Activated naive CD4-positive, alpha-beta T cell treated with anti-CD3 and anti-CD28 coated beads, Interleukin-2, amount 10 ng/mL, durations not matched to agents 7 days and 5 days (primary cell): ENCODE measurements at regions not wholly inside any gene's neighbourhood (a gene's known extent, or its start where the extent isn't known, plus 50 kb on each side); places are given as distances from the start of the nearest gene placed in this dataset.

Source experiments
- CTCF ChIA-PET: fragments of 350-600 bp; sonication (Branson Sonifier 250); formaldehyde crosslinking; loops from one replicate; lab custom pipeline; 2021; ENCODE audit warnings: antibody characterized with exemption; lab: Charles Lee
- DNase-seq: peaks from one replicate; pipeline ENCODE4 v3.0.0-alpha.2; 2020
- H3K27ac Mint-ChIP-seq: one replicate; pipeline ENCODE4 v1.8.0; 2021; ENCODE audit warnings: mild to moderate bottlenecking, moderate library complexity, mixed read lengths
- H3K27me3 Mint-ChIP-seq: one replicate; pipeline ENCODE4 v1.8.0; 2021; ENCODE audit warnings: mild to moderate bottlenecking, mixed read lengths
- H3K36me3 Mint-ChIP-seq: one replicate; pipeline ENCODE4 v1.8.0; 2021; ENCODE audit warnings: mixed read lengths
- H3K4me1 Mint-ChIP-seq: one replicate; pipeline ENCODE4 v1.8.0; 2021; ENCODE audit warnings: mixed read lengths
- H3K4me3 Mint-ChIP-seq: one replicate; pipeline ENCODE4 v1.8.0; 2021; ENCODE audit warnings: mild to moderate bottlenecking, moderate library complexity, mixed read lengths
- H3K9me3 Mint-ChIP-seq: one replicate; pipeline ENCODE4 v1.8.0; 2021; ENCODE audit warnings: mixed read lengths

- Mint-ChIP-seq H3K9me3 (no peaks in the 10 kb centered on the region), H3K27me3 (no peaks in the 10 kb centered on the region), H3K4me3 (no peak overlapping the region), H3K27ac (no peak overlapping the region), H3K4me1 (no peaks in the 10 kb centered on the region), H3K36me3 (no peaks in the 10 kb centered on the region)
- CTCF ChIA-PET = interaction anchor here (0.7 kb wide), 1 partner anchor 311 kb away, joined by 3 read pairs; no protein-coding TSS in a partner anchor
- DNase-seq = no peak
Observed at GRCh38 chr7:46233585-46234329, 312.7 kb upstream of the IGFBP3 start.

GRCh38 chr7:46230990-46231305 lies 309.9 kb upstream of the IGFBP3 start:
- H3K27me3 Mint-ChIP-seq = no peaks in the 10 kb centered on the region
- H3K36me3 Mint-ChIP-seq = no peaks in the 10 kb centered on the region
- no peak overlapping the region for H3K4me3 Mint-ChIP-seq
- H3K9me3 Mint-ChIP-seq = no peaks in the 10 kb centered on the region
- no peak for DNase-seq
- no peak overlapping the region for H3K27ac Mint-ChIP-seq
- CTCF ChIA-PET = no interaction called here
- no peaks in the 10 kb centered on the region for H3K4me1 Mint-ChIP-seq

GRCh38 chr7:46230298-46230989 lies 309.4 kb upstream of the IGFBP3 start:
- Mint-ChIP-seq H3K27me3 (no peaks in the 10 kb centered on the region), H3K4me1 (no peaks in the 10 kb centered on the region), H3K9me3 (no peaks in the 10 kb centered on the region), H3K4me3 (no peak overlapping the region), H3K36me3 (no peaks in the 10 kb centered on the region), H3K27ac (no peak overlapping the region)
- CTCF ChIA-PET = no interaction called here
- no peak for DNase-seq

- DNase-seq = no peak
Observed at GRCh38 chr7:46229409-46229808, 308.3 kb upstream of the IGFBP3 start.

GRCh38 chr7:46226860-46227259 lies 305.8 kb upstream of the IGFBP3 start:
- no peak for DNase-seq
- Mint-ChIP-seq H3K36me3 (no peaks in the 10 kb centered on the region), H3K9me3 (peaks cover 9% of the 10 kb centered on the region), H3K4me3 (no peak overlapping the region), H3K27ac (no peak overlapping the region), H3K27me3 (no peaks in the 10 kb centered on the region), H3K4me1 (no peaks in the 10 kb centered on the region)
- CTCF ChIA-PET = no interaction called here

More at GRCh38 chr7:46229409-46229808, 308.3 kb upstream of the IGFBP3 start:
- no peaks in the 10 kb centered on the region for H3K4me1 Mint-ChIP-seq
- no peak overlapping the region for H3K27ac Mint-ChIP-seq
- H3K9me3 Mint-ChIP-seq = no peaks in the 10 kb centered on the region
- H3K27me3 Mint-ChIP-seq = no peaks in the 10 kb centered on the region
- H3K4me3 Mint-ChIP-seq = no peak overlapping the region
- CTCF ChIA-PET = no interaction called here
- no peaks in the 10 kb centered on the region for H3K36me3 Mint-ChIP-seq

- H3K27me3 Mint-ChIP-seq = no peaks in the 10 kb centered on the region
- CTCF ChIA-PET = no interaction called here
- H3K4me1 Mint-ChIP-seq = no peaks in the 10 kb centered on the region
Observed at GRCh38 chr7:46224363-46224762, 303.3 kb upstream of the IGFBP3 start.

GRCh38 chr7:46220066-46220630 lies 299.1 kb upstream of the IGFBP3 start:
- DNase-seq = no peak
- peaks cover 11% of the 10 kb centered on the region for H3K9me3 Mint-ChIP-seq

More at GRCh38 chr7:46224363-46224762, 303.3 kb upstream of the IGFBP3 start:
- no peak for DNase-seq
- Mint-ChIP-seq H3K9me3 (peaks cover 9% of the 10 kb centered on the region), H3K4me3 (no peak overlapping the region), H3K27ac (no peak overlapping the region), H3K36me3 (no peaks in the 10 kb centered on the region)

GRCh38 chr7:46218461-46219200 lies 297.6 kb upstream of the IGFBP3 start:
- H3K9me3 Mint-ChIP-seq = peaks cover 10% of the 10 kb centered on the region
- no peaks in the 10 kb centered on the region for H3K36me3 Mint-ChIP-seq

More at GRCh38 chr7:46220066-46220630, 299.1 kb upstream of the IGFBP3 start:
- Mint-ChIP-seq H3K27me3 (no peaks in the 10 kb centered on the region), H3K4me3 (no peak overlapping the region), H3K4me1 (no peaks in the 10 kb centered on the region), H3K36me3 (no peaks in the 10 kb centered on the region), H3K27ac (no peak overlapping the region)
- CTCF ChIA-PET = no interaction called here

GRCh38 chr7:46215987-46216567 lies 295.0 kb upstream of the IGFBP3 start:
- Mint-ChIP-seq H3K27ac (no peak overlapping the region), H3K9me3 (peaks cover 2% of the 10 kb centered on the region), H3K4me1 (no peaks in the 10 kb centered on the region), H3K4me3 (no peak overlapping the region), H3K36me3 (no peaks in the 10 kb centered on the region), H3K27me3 (no peaks in the 10 kb centered on the region)
- CTCF ChIA-PET = no interaction called here
- no peak for DNase-seq

More at GRCh38 chr7:46218461-46219200, 297.6 kb upstream of the IGFBP3 start:
- H3K4me3 Mint-ChIP-seq = no peak overlapping the region
- H3K27ac Mint-ChIP-seq = no peak overlapping the region
- CTCF ChIA-PET = no interaction called here
- DNase-seq = no peak
- no peaks in the 10 kb centered on the region for H3K4me1 Mint-ChIP-seq
- H3K27me3 Mint-ChIP-seq = no peaks in the 10 kb centered on the region

GRCh38 chr7:46214526-46214925 lies 293.5 kb upstream of the IGFBP3 start:
- Mint-ChIP-seq H3K9me3 (peaks cover 2% of the 10 kb centered on the region), H3K36me3 (no peaks in the 10 kb centered on the region), H3K27ac (no peak overlapping the region), H3K4me1 (no peaks in the 10 kb centered on the region), H3K27me3 (no peaks in the 10 kb centered on the region), H3K4me3 (no peak overlapping the region)
- DNase-seq = no peak
- CTCF ChIA-PET = no interaction called here

GRCh38 chr7:46213154-46213537 lies 292.1 kb upstream of the IGFBP3 start:
- CTCF ChIA-PET = no interaction called here
- Mint-ChIP-seq H3K27me3 (no peaks in the 10 kb centered on the region), H3K36me3 (no peaks in the 10 kb centered on the region), H3K9me3 (peaks cover 2% of the 10 kb centered on the region), H3K4me3 (no peak overlapping the region), H3K27ac (no peak overlapping the region), H3K4me1 (no peaks in the 10 kb centered on the region)
- DNase-seq = no peak

GRCh38 chr7:46212425-46213153 lies 291.5 kb upstream of the IGFBP3 start:
- CTCF ChIA-PET = interaction anchor here (0.6 kb wide), 1 partner anchor 336 kb away, joined by 3 read pairs; no protein-coding TSS in a partner anchor
- Mint-ChIP-seq H3K27me3 (no peaks in the 10 kb centered on the region), H3K9me3 (peaks cover 2% of the 10 kb centered on the region), H3K4me3 (no peak overlapping the region), H3K27ac (no peak overlapping the region), H3K4me1 (no peaks in the 10 kb centered on the region), H3K36me3 (no peaks in the 10 kb centered on the region)
- DNase-seq = no peak

- H3K4me1 Mint-ChIP-seq = no peaks in the 10 kb centered on the region
- CTCF ChIA-PET = no interaction called here
- peaks cover 2% of the 10 kb centered on the region for H3K9me3 Mint-ChIP-seq
- no peak for DNase-seq
- no peaks in the 10 kb centered on the region for H3K36me3 Mint-ChIP-seq
- H3K4me3 Mint-ChIP-seq = no peak overlapping the region
- no peak overlapping the region for H3K27ac Mint-ChIP-seq
- no peaks in the 10 kb centered on the region for H3K27me3 Mint-ChIP-seq
Observed at GRCh38 chr7:46210467-46210866, 289.4 kb upstream of the IGFBP3 start.
